22Rv1 (cell line): ENCODE measurements at regions not wholly inside any gene's neighbourhood (a gene's known extent, or its start where the extent isn't known, plus 50 kb on each side); places are given as distances from the start of the nearest gene placed in this dataset.

Experiments used
- CTCF ChIP-seq: fragments of 450-650 bp; IDR thresholded peaks from 2 replicates; pipeline ENCODE4 v1.5.1; 2017; ENCODE audit warnings: mild to moderate bottlenecking
- ZFX ChIP-seq: fragments of 450-650 bp; IDR thresholded peaks from 2 replicates; pipeline ENCODE4 v1.6.1; 2017; ENCODE audit warnings: antibody characterized with exemption, borderline replicate concordance

- TF ChIP-seq CTCF (no peak), ZFX (no peak)
These were observed 140.6 kb upstream of the PUM3 start for GRCh38 chr9:2984491-2984890.
